EH (cell line): ENCODE measurements at regions not wholly inside any gene's neighbourhood (a gene's known extent, or its start where the extent isn't known, plus 50 kb on each side); places are given as distances from the start of the nearest gene placed in this dataset.

Experiments
- DNase-seq: peaks from one replicate; pipeline ENCODE4 v3.0.0-alpha.2; 2015; ENCODE audit warnings: low read depth

DNA sequence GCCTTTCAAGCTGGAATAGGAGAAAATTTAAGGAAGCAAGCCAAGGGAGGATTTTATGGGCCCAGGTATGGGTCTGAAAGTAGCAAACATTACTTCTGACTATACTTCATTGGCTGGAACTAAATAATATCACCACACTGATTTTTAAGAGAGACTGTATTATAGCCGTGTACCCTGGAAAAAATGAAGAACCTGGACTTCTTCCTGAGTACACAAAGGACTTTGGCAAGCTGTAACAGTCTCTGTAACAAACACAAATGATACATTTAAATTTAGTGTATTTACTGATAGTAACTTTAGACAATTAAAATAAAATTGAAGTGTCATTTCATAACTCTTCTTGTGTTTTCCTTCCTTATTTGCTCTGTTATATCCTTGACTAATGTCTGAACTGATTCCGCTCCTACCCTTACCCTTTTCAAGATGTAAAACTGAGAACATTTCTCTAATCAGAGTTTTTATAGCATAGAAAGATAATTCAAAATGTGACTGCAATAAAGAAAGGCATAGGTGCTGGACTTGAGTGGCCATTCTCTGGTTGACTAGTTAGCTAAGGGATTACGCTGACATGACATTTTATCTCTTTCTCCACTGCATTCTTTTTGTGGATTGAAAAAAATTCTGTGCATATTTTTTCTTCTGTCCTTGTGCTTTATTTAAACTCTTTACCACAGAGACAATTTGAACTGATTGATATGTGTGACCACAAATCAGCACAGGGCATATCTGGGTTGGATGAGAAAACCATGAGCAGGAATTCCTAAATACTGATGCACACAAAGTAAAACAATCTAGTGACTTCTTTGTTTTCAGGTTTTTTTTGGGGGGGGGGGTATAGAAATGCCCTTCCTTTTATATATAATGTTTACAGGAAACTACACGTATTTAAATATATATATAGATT is 349.7 kb downstream of the MDFIC start:
- DNase-seq = peak; percentile 59

DNA sequence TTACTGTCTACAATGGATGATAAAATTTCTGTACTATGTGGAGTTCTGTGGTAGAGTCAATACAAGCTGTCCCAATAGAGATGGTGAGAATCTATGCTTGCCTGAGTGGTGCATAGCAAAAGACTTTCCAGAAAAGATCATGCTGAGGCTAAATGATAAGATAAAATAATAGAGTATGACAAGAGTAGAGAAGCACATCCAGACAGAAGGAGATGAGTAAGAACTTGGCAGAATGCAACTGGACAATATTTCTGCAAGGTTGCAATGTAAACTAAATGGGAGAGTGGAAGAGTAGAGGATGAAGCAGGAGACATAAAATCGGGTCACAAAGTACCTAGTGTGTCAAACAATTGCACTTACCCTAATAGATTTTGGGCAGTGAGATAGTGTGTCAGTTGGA is 347.6 kb downstream of the MDFIC start:
- no peak for DNase-seq

DNA sequence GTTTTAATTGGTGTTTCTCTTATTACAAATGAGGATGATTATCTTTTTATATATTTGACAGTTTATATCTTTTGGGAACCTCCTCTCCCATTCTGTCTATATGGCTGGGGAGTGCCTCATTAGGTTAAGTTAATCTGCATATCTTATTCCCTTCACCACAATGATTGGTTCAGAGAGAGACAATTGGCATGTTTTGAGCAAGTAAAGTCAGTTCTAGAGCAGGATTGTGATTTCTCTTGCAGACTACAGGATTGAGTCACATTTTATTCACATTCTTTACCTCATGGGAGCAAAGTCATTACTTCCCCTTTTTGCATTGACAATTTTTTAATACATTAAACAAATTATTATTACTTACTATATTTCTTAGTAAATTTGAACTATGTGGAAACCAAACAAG is 345.6 kb downstream of the MDFIC start:
- DNase-seq = no peak

DNA sequence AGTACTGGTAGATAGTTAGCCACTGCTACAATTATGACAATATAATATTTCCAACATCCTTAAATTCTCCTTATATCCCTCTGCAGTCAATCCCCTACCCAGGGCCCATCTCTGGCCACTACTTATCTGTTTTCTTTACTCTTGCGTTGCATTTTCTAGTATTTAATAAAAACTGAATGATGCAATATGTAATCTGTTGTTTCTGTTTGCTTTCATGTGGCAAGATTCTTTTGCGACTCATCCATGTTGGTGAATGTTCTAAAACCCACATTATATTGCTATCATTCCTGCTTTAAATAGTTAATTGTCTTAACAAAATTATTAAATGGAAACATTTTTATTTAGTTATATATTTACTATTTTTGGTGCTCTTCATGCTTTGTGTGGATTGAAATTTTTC is 338.5 kb downstream of the MDFIC start:
- peak; percentile 8 for DNase-seq

DNA sequence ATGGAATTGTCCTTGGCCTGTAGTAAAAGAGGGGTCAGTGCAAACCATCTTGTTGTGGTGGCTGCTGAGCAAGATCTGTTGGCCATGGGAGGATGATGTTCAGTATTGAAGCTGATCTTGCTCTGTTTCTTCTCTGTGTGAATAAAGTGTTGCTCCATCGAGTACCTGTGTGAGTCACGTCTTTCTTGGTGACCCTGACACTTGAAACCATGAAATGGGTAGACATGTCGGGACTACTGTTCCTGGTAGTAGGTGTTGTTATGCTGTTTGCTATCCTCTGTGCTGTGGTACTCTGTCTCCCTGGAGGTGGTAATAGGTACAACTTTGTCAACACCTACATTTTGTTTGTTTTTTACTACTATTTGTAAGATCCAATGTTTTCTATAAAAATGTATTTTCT is 330.6 kb downstream of the MDFIC start:
- no peak for DNase-seq

DNA sequence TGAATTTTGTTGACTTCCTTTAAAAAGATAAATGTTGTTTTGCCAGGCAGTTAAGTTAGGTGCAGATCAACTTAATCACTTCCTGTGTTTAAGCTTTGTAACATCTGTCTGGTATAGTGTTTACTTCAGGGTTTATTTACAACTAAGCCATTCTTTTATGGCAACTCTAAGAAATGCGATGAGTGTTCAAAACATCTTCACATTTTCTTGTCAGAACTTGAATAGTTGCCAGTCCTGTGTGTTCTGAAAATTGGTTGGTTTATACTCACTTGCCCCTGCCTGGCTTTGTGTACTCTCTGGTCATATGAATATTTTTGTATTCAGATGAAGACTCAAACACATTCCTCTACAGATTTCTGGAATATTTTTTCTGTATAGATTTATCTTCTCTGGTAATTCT is 327.2 kb downstream of the MDFIC start:
- peak; percentile 11 for DNase-seq

DNA sequence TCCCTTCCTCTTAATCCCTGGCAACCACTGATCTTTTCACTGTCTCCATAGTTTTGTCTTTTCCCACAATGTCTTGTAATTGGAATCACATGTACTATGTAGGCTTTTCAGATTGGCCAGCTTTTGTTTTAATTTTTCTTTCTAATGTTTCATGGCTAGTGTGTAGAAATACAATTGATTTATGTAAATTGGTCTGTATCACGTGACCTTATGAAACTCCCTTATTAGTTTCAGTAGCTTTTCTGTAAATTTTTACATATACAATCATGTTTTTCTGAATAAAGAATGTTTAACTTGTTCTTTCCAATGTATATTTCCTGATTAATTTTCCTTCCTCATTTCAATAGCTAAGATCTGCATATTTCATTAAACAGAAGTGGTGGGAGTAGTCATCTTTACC is 319.3 kb downstream of the MDFIC start:
- no peak for DNase-seq

DNA sequence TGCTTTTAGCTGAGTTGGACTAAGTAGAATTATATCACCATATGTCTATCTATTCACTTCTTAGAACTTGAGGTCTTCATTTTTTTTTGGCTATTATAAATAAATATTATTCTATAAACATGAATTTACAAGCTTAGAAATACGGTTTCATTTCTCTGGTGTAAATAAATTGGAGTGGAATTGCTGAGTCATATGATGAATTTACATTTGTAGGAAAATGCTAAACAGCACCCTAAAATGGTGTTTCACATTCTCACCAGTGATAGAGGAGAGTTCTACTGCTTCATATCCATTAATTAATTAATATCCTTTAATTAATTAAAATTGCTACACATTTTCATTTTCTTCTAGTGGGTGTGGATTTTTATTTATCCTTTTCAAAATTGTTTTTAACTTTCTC is 318.3 kb downstream of the MDFIC start:
- DNase-seq = no peak

DNA sequence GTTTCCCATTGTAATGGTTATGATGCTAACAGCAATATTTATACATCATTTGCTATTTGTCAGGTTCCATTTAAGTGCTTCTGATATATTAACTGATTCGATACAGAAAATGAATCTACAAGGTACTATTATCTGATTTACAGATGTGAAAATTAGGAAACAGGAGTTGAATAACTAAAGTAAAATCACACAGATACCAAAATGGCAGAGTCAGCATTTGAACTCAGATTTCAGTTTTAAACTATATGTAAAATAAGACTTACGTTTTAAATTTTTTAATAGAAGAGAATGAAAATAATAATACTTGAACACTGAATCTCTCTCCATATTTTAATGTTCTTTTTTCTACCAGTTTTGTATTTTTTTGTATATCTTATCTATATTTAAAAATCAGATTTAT is 313.2 kb downstream of the MDFIC start:
- no peak for DNase-seq

DNA sequence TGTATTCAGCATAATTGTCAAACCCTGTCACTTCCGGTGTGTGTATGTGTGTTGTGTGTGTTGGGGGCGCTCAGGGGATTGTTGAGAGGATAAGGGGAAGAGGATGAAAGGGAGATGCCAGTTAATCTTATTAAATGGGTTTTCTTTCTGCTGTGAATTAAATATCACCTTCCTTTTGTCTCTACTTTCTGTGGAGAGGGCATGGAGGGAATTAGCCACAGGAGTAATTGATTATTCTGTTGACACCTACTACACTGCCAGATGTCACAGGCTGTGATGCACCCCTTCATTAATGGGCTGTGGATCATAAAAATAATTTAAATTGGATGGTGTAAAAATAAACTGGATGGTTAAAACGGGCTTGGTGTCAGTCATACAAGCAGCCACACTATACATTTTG is 311.9 kb downstream of the MDFIC start:
- no peak for DNase-seq

DNA sequence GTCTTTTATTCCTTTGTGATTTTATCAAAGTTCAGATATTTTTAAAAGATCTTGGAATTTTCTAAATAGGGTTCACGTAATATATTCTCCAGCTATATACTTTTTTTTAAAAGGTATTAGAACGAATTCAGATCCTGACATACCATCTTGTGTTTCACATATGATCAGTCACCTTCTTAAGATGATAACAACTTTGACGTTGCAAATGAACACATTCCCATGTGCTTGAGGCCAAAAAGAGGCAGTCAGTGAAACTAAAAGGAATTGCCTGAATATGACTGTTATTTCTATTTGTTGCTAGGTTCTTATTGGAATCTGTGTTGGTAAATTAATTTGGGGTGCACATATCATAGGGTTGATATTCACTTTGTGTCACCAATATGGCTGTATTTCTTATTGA is 310.1 kb downstream of the MDFIC start:
- DNase-seq = no peak

DNA sequence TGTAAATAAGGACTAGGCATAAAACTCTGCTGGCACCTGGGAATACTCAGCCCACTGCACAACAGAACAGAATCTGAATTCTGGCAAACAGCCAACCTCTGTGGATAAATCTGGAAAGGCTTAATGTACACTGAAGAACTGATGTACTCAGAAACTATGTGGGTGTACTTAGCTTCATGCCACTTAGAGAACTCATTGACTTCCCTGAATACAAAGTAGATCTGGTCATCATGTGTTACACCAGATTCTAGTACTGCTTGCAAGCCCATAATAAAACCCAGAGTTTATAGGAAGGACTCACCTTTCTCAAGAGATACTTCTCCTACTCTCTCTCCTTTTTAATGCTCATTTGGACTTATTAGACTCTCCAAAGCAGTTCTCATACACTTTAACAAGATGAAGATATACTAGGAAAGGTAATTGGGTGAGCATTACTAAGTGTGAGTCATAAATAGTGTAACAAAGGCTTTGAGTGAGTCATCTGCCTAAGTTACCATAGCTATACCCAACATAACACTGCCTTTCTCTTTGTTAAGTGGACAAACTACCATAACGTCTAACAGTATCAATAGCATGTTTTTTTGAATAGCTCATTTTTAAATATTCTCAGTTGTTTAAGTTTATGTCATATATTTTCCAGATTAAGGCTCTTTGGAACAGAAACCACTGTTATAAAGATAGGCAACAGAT is 309.1 kb downstream of the MDFIC start:
- peak; percentile 89 for DNase-seq

DNA sequence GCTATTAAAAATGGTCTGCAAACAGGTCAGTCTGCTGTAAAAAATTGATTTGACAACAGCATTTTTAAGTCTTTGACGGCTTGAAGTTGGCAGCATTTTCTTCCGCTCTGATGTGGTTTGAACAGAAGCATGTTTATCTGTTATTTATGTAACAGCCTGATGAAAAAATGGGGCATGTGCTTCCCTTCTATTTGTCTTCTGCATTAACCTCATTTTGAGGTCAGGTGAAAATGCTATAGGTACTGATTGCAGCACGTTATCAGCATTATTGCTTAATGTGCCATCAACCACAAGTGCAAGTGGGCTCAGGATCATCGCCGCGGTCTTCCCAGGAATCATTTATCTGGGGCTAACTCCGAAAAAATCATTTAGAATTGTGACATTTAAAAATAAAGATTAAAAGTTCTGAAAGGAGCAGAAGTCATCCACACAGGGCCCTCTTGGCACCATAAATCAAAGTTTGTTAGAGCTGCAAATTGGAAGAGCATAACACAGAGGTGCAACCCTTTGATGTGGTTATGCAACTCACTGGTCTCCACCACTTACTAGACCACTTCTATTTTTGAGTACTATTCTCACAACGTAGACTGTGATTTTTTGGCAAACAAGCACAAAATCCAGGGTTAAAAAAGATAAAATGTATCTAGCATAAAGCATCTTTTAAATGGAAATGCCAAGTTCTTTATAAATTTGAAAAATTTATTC is 307.7 kb downstream of the MDFIC start:
- DNase-seq = no peak

DNA sequence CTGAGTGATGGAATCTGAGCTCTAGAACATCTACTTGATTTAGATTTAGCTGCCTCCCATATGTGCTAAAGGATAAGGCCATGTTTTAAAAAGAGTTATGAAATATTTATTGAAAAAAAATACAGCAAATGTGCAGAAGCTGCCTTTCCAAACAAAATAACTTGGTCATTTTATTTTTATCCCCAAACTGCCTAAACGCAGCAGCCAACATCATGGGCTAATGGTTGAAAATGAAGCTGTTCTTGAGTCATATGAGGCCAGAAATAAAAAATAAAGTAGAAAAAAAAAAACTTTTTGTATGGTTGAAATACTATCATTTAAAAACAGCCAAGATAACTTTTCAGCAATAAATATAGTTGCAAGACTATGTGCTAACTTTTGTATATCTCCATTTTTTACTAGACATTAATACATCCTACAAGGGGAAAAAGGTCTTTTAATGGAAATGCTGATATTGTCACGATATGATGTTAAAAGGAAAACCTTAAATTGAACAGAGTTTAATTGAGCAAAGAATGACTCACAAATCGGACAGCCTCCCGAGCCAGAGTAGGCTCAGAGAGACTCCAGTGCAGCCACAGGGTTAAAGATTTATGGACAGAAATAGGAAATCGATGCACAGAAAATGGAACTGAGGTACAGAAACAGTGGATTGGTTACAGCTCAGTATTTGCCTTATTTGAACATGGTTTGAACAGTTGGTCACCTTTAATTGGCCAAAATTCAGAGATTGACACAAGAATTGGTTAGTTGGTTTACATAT is 305.8 kb downstream of the MDFIC start:
- DNase-seq = no peak

DNA sequence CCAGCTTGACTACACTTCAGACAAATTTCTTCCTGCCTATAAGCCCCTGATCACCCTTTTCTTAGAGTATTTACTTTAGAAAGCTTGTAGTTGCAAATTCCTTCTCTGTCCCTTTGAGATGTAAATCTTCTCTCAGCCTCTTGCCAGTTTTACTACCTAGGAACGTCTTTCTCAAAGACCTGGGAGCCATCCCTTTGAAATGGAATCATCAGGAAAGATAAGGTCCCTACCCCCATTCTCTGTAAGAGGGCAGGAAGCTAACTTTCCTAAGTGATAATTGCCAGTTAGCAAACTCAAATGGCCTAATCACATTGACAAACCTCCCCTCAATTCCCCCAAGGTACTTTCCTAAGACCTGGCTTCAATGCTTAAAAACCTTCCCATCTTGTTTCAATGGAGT is 304.5 kb downstream of the MDFIC start:
- no peak for DNase-seq

DNA sequence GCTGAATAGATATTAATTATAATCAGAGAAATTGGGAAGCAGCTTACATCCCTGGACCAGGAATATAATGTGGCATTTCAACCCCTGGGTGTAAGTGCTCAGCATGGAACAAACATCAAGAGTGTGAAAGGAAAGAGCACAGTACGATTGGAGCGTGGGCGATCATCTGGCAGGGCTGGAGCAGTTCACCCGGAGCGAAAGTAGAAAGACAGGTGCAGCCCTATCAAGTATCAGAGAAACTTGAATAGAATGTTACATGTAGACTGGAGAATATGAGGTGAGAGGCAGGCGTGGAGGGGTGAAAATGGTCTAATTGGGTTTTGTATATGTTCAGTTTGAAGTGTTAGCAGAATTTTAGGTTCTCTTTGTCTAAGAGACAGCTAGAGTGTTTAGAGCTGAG is 303.0 kb downstream of the MDFIC start:
- no peak for DNase-seq

DNA sequence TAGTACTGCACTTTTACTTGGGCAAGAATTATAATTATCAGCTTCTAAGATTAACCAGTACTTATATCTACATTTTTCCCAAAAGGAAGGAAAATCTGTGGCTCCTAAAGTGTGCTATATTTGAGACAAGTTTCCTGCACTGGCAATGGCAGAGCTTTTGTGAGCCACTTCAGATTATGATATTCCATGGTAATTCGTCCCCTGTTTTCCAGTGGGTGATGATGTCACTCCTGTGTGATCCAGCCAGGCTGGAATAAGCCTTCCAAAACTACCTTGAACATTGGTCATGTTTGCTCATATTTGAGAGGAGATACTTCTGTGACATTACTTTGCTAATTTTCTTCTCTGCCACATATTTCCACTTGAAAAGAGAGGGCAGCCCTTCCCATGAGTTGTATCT is 302.1 kb downstream of the MDFIC start:
- peak; percentile 9 for DNase-seq

DNA sequence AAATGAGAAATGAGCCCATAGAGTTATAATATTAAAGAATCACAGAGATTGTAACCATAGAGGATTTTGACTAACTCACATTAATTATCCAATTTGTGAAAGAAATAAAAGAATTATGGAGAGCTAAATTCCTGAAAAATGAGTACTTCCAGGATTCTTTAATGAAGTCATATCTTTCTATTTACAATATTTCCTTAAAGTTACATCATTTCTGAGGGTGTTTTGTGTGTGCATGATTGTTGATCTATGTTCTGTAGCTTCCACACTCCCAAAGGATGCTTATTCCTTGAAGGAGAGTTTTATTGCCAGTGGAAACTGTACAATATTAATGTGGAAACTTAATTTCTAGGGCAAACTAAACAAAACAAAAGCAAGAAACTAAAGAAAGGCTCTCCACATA is 299.6 kb downstream of the MDFIC start:
- DNase-seq = peak; percentile 42

DNA sequence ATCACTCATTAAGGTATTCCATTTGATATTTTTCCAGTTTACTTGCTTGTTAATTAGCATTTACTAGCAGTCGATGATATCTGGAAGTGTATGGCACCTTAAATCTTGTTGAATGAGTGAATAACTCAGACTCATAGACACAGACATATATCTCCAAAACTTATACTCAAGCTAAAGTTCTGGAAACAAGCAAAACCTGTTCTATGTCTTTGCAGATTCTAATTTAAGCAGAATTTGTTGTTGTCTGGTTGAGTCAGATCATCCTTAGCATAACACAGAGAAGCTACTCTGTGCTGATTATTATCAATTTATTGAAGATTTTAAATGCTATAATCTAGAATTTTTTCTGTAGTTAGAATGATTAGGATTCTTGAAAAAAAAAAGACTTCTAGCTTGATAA is 296.2 kb downstream of the MDFIC start:
- no peak for DNase-seq

DNA sequence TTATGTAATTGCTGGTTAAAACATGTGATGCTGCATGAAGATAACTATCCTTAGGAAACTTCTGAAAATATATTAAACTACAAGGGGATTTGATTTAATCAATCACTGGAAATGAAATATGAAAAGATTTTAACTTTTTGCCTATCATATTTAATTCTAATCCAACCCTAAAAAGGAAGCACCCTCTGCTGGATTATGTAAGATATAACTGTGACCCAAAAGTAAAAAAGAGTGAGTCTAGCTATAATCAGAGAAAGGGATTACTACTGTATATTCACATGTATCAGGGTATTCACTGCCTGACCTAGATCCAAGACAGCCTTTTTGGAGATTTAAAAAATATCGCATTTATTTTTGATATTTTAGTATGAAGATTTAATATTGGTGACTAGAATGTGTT is 295.5 kb downstream of the MDFIC start:
- DNase-seq = no peak

DNA sequence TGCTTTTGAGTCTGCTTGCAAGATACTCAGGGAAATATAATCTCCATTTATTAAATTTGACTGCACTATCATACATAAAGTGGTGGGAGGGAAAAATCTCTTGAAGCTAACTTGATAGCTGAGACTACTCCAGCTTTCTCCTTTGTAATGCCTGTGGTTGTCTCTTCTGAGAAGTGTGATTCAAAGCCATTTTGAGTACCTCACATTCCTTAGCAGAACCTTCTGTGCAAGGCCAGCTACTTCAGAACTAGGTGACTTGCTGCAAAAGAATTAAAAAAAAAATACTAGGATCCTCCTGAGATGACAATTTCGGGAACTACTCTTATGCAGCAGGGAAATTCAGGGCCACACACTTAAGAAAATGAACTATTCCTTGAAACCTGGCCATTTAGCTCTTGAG is 294.8 kb downstream of the MDFIC start:
- DNase-seq = peak; percentile 3

DNA sequence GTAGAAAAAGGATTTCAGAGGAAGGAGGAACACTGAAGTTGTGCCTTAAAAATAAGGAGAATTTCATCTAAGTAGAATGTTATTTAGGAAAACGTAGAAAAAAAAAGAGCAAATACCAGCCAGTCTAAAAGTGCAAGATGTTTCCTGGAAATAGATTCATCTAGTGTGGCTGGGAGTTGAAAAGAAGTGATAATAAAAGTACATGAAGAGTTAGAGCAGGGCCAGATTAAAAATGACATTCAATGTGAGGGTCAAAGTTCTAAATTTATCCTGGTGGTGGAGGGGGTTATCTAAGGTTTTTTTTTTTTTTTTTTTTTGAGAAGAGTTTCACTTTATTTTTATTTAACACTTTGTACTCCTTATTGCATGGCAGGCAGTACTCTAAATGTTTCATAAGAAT is 289.3 kb downstream of the MDFIC start:
- DNase-seq = no peak
